Right ventricle myocardium superior (tissue), 1 donor: ENCODE measurements at regions not wholly inside any gene's neighbourhood (a gene's known extent, or its start where the extent isn't known, plus 50 kb on each side); places are given as distances from the start of the nearest gene placed in this dataset.

Experiments used
- ATAC-seq: fragments of 200-7000 bp; cut with Tn5 transposase; one replicate; pipeline ENCODE4 v1.9.1; 2020; ENCODE audit warnings: mild to moderate bottlenecking; ENCODE audit not compliant: poor library complexity
- DNase-seq: peaks from one replicate; pipeline ENCODE4 v3.0.0-alpha.2; 2020
- intact Hi-C: fragments of 100-400 bp; cut with DNase I; formaldehyde crosslinking; loops from one replicate; pipeline ENCODE4 v1.11.2; 2022
- donor health status: DM: no; HTN: yes; CAD: no; lungs with severe emphysema.

DNA sequence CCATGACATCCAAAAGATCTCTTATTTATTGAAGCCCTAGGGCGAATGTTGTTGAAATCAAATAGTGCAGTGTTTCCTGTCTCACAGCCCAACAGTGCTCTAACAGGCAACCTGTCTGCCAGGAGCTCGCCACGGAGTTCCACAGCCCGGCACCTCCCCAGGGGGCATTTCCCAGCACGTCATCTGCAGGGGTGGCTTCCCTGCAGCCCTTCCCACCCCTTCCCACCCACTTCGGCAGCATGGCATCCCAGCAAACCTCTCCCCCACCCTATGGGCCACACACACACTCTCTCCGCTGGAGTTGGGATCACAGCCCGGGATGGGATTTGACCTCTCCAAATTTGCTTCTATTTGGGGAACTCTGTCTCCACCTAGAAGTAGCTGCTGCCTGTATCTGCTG, 62.7 kb upstream of the C14orf180 start:
- DNase-seq, result no peak
- intact Hi-C loops, result no loop called here
- ATAC-seq, result no peak

- intact Hi-C loops, result no loop called here
- DNase-seq, result no peak
- ATAC-seq, result no peak
Observed at GRCh38 chr14:104517426-104517825, 62.1 kb upstream of the C14orf180 start.

DNA sequence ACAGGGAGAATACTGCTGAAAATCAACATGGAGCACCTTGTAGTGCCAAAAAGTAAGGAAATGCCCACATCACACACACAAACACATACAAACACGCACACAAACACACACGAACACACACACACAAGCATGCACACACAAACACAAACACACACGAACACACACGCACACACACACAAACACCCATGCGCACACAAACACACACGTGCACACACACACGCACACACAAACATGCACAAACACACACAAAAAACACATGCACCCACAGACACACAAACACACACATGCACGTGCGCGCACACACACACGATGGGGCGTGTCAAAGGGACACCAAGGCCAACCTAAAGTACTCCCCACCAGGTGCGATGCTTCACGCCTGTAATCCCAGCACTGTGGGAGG, 61.7 kb upstream of the C14orf180 start:
- DNase-seq (no peak), ATAC-seq (no peak)
- intact Hi-C loops, result no loop called here

DNA sequence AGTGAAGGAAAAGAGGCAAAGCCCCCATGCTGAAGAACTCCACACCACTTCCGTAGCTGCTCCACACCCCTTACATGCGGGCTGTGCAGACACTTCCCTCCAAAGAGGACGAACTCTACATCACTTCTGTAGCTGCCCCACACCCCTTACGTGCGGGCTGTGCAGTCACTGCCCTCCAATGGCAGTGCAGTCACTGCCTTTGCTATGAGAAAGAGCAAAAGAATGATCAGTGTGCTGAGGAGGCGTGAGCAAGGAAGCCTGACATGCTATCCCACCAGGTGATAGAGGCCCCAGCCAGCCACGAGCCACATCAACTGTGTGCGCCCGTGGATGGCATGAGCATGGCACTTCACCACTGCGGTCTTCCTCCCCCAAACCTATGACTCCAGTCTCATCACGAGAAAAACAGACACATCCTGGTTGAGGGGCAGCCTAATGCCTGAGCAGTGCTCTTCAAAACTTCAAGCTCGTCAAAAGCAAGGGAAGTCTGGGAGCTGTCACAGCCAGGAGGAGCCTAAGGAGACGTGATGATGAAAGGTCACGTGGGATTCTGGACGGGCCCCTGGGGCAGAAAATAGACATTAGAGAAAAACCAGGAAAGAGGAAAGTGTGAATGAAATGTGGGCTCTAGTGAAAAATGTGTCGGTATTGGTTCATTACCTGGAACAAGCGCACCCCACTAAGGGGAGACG, 60.8 kb upstream of the C14orf180 start:
- intact Hi-C loops, result no loop called here
- no peak for ATAC-seq
- DNase-seq, result no peak

- intact Hi-C loops, result no loop called here
- ATAC-seq (no peak), DNase-seq (no peak)
Observed at GRCh38 chr14:104519721-104520120, 59.8 kb upstream of the C14orf180 start.

DNA sequence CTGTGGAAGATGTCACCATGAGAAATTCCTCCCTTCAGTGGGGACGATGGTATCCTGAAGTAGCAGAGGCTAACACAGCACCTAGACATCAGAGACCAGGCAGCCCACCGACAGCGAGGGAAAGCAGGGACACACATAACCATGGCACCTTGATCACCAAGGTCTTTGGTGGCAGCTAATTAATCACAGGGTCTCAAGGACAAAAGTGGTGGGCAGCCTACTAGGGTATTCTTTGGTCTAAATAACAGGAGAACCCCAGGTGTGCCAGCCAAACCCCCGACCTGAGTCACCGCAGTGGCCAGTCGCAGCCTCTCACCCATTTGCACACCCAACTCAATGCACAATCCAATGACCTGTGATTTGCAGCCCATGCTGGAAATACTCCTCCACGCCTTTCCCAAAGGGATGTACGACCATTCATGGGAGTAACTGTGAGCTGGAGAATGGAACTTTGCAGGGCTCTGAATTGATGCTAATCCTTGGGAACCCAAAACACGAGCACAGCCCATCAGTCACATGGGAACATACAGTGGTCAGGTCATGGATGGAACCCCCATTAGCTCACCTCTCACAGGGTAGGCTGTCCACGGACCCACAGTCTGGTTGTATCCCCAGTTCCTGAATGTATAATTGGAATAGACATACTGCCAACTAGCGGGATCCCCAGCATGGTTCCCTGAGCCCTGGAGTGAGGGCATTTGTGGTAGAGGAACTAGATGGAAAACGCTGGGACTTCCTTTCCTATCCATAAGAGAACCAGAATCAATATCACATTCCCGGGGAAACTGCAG, 58.7 kb upstream of the C14orf180 start:
- DNase-seq, result no peak
- intact Hi-C loops, result no loop called here
- ATAC-seq, result no peak

DNA sequence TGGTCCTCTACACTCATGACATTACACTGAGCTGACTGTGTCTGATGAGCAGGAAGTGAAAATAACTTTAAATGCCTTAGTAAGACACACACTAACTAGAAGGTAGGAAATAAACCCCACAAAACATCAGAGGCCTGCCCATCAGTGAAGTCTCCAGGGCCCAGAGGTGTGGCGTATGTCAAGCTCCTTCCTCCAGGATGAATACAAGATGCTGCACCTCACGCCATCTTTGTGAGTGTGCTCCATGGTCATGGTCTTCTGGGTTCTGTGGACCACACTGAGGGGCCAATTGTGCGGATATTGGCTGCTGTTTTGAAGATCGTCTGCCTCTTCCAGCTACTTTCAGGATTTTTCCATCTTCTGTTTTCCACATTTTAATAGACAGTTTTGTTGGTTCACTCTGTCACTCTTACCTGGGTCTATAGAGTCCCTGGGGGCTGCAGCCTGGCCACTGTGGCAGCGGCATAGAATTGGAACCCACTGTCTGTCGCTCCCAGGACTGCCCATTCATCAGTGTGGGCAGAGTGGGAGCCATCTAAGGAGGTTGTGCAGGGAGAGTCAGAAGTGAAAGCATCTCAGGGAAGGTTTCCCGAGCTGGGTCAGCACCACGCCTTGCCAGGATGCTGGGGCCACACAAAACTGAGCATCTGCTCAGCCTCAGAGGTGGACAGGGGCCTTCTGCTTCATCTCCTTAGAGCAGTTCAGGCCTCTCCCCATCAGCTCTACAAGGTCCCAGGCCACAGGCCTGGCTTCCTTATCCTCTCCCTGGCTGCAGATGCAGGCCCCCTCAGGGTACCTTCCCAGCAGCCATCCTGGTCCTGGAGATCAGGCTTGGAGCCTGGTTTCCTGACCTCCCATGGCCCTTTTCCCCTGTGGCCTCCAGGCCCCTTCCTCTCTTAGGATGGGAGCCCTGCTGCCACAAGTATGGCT, 57.5 kb upstream of the C14orf180 start:
- intact Hi-C loops, result no loop called here
- no peak for ATAC-seq
- DNase-seq, result no peak

GRCh38 chr14:104522926-104523545, 56.5 kb upstream of the C14orf180 start:
- ATAC-seq (no peak), DNase-seq (no peak)

DNA sequence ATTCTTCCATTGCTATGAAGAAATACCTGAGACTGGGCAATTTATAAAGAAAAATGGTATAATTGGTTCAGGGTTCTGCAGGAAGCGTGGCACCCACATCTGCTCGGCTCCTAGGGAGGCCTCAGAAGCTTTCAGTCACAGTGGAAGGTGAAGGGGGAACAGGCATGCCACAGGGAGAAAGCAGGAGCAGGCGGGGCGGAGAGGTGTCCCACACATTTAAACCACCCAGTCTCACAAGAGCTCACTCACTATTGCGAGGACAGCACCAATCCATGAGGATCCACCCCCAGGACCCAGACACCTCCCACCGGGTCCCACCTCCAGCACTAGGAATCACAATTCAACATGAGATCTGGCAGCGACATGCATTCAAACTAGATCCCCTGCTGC, 56.0 kb upstream of the C14orf180 start:
- DNase-seq (no peak), ATAC-seq (no peak)
- intact Hi-C loops, result no loop called here

More at GRCh38 chr14:104522926-104523545, 56.5 kb upstream of the C14orf180 start:
- intact Hi-C loops, result no loop called here

DNA sequence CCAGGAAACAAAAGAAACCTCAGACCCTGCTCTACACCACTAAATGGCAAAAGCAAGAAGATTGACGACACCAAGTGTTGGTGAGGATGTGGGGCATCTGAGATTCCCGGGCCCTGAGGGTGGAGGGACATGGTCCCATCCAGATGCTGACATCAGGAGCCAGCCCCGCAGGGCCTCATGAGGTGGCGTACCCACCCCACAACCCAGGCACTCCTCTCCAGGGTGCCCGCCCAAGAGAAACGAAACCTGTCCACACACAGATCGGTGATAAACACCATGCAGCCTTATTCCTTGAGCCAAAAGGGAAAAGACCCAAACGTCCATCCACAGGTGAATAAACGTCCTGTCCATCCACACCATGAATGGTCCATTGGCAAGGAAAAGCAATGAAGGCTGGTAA, 54.8 kb upstream of the C14orf180 start:
- intact Hi-C loops, result no loop called here
- ATAC-seq, result no peak
- no peak for DNase-seq

DNA sequence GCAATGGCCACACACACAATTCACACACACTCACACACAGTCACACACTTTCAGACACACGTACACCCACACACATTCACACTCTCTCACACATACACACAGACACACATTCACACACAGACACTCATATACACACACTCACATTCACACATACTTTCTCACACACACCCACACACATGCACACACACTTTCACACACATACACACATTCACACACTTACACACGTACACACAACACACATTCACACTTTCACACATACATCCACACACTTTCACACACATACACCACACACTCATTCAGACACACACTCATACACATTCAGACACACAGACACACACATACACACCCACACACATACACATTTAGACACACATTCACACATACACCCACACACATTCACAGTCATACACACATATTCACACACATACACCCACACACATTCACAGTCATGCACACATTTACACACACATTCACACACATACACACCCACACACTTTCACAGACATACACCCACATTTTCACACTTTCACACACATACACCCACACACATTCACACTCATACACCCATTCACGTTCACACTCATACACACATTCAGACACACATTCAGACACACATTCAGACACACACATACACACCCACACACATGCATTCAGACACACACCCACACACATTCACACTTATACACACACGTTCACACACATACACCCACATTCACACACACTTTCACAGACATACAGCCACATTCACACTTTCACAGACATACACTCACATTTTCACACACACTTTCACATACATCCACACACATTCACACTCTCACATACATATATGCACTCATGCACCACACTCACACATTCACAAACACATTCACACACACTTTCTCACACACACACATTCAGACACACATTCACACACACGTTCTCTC, 52.6 kb upstream of the C14orf180 start:
- DNase-seq (no peak), ATAC-seq (no peak)
- intact Hi-C loops, result no loop called here

DNA sequence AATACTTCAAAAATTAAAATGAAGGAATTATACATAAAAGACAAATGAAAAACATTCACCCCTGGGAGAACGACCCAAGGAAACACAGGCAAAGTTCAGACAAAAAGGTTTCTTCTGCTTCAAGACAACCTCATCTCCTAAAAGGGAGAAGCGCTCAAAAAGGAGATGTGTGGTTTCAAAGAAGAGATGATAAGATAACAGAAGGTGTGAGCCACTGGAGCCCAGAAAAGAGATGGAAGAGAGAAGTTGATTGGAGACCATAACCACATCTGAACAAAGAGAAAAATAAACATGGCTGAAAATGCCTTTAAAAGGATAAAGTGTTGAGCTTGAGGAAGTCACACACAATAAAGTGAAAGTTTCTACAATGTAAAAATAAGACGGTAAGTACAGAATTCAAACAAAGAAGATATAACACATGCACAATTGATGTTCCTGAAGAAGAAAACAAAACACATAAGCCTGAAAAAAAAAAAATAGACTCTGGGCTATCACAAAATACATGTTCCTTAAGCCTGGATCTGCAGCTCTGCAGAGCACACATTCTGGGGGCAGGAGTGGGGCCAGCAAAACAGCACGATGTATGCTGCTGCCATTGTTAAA, 51.6 kb upstream of the C14orf180 start:
- intact Hi-C loops, result no loop called here
- ATAC-seq (no peak), DNase-seq (no peak)

- DNase-seq (no peak), ATAC-seq (no peak)
- intact Hi-C loops, result no loop called here
Observed at GRCh38 chr14:104528496-104528895, 51.1 kb upstream of the C14orf180 start.
